GM12872 (cell line): ENCODE measurements at regions not wholly inside any gene's neighbourhood (a gene's known extent, or its start where the extent isn't known, plus 50 kb on each side); places are given as distances from the start of the nearest gene placed in this dataset.

Source experiments
- TF ChIP-seq, protein P1 (sequence below): IDR thresholded peaks from 3 replicates; pipeline ENCODE4 v1.5.1; 2011; ENCODE audit warnings: low read depth, mild to moderate bottlenecking, low read length, moderate library complexity; ENCODE audit not compliant: insufficient read depth

DNA sequence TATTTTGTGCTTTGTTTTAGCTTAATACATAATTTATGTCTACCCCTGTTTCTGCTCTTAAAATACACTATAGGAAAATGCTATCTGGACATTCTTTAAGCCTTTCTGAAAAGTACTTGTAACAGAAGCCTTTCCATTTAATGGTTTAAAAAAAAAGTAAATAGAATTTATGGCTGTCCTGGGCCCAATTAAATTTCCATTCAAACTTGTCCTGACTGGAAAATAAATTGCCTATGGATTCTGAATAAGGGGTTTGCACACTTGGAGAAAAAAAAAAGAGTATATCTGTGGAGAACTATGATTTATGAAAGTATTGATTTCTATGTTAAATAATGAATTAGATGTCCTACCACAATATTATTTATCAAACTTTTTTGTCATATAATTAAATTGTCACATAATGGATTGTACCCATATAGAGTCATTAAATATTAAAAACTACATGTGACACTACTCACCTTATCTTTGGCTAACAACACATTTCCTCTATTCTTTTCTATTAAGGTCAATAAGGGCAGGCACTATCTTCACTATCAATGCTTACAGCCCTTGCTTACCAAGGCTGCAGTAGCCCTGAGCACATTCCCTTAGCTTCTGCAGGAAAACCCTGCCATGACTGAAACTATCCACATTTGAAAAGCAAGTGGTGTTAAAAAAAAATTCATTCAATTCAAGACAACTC is 396.1 kb upstream of the ROBO2 start:
- TF ChIP-seq, protein P1, sequence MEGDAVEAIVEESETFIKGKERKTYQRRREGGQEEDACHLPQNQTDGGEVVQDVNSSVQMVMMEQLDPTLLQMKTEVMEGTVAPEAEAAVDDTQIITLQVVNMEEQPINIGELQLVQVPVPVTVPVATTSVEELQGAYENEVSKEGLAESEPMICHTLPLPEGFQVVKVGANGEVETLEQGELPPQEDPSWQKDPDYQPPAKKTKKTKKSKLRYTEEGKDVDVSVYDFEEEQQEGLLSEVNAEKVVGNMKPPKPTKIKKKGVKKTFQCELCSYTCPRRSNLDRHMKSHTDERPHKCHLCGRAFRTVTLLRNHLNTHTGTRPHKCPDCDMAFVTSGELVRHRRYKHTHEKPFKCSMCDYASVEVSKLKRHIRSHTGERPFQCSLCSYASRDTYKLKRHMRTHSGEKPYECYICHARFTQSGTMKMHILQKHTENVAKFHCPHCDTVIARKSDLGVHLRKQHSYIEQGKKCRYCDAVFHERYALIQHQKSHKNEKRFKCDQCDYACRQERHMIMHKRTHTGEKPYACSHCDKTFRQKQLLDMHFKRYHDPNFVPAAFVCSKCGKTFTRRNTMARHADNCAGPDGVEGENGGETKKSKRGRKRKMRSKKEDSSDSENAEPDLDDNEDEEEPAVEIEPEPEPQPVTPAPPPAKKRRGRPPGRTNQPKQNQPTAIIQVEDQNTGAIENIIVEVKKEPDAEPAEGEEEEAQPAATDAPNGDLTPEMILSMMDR, result no peak

DNA sequence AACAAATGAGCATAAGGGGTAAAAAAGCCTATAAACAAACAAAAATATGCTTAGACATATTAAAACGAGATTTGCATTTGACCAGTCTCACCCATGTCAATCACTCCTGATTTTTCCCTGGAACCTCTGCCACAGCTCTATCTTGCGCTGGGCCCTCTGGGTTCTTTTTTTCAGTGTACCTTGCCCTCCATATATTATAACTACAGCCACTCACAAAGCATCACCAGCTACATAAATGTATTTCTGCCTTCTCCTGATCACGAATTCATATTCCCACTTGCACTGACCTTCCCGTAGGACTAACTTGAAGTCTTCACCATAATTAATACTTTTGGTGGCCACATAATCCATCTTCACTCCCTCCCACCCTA is 395.6 kb upstream of the ROBO2 start:
- TF ChIP-seq, protein P1, result no peak

DNA sequence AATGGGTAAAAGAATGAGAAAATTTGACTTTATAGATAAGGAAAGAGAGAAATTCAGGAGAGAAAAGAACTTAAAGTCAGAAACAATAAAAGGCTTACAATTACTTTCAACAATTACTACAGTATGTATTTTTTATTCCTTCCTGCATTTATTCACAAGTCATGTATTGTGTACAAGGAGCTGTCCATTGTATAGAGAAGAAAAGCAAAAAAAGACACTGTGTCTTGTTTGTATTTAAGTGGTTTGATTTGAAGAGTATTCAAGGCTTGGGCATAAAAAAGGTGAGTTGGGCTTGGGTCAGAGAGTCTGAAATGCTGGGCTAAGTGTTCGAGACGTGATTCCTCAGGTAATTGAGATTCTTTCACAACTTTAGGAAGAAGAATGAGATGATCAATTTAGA is 394.2 kb upstream of the ROBO2 start:
- TF ChIP-seq, protein P1, result no peak

DNA sequence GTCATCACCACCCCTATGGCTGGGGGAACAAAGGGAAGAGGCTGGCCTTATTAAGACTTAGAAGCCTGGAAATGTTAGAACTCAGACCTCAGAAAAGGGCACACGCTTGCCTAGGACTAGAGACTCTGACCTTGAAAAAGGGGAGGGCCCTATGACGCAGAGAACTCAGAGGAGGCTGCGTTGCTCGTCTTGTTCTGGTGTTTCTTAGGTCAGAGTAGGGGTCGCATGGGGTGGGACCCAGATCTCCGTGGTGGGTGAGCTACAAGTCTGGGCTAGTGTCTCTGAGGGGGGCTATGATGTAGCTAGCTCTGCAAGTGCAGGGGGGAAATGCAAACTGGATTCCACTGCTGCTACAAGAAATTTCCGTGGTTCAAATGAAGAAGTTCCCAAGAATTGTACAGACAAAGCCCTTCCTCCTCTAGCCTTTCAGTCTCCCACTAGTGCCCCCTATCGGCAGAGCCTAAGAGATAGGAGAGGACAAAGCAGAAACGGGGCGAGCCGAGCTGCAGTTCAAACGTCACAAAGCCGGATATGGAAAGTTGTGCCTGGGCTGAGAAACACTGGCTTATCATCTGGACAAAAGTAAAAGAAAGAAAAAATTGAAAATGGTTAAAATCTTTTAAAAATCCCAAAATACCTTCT is 392.9 kb upstream of the ROBO2 start:
- TF ChIP-seq, protein P1, result no peak

DNA sequence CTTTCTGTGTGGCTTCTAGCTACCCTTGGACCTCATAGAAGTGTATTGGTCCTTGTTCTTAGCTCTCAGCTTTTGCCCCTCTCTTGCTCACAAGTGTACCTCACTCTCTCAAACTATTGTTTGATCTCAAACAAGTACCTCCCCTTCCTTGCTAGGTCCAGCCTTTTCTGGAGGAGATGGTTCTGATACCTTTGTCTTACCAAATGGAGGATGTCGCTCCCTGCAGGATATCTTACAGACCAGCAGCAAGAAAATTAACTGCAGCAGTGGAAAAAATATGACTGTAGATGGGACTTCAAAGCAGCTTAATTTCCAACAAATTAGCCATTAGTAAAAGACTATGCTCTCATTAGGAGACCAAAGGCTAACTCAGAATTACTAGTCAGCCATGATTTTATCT is 388.1 kb upstream of the ROBO2 start:
- TF ChIP-seq, protein P1, result no peak

DNA sequence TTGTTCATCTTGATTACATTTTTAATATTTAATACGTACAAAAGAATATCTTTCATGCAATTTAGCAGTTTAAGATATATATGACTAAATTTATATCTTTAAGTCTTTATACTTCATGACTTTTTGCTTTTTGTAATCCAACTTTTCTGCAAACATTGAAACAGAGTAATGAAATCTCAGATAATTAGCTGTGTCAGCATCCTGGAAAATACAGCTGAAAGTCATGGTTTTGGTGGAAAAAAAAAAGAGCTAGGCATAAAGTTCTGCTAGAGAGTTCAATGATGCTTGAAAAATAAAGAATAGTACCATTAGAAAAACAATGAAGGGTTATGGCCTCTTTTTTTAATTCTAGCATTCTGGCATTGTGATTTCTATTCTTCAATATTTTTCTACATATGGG is 387.4 kb upstream of the ROBO2 start:
- TF ChIP-seq, protein P1, result no peak

DNA sequence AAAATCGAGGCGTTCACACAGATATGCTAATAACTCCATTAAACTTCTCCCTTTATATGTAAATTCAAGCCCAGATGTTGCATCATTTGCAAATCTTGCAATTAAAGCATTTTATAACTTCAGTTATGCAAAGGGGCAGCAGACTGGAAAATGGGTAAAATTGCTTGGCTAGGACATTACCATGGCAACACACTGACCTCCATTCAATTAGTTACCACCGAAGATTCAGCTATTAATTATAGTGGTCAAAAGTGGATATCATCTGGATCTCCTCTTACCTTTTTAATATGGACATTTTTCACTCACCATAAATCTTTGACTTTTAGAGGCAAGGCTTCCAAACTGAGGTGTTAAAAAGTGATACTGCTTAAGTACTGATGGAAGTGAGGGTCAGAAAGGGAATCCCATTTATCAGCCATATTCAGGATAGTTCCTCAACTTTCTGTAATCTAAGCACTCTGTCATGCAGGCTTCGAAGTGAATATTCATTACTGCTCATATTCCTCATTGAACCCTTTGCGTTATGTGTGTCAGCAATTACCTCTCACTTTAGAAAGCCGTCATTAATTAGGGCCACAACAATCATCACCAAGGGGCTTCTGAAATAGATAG is 386.2 kb upstream of the ROBO2 start:
- TF ChIP-seq, protein P1, result no peak
